Lung (tissue), 11 donors: ENCODE measurements at regions not wholly inside any gene's neighbourhood (a gene's known extent, or its start where the extent isn't known, plus 50 kb on each side); places are given as distances from the start of the nearest gene placed in this dataset.

Experiments
- ATAC-seq: fragments of 200-7000 bp; cut with Tn5 transposase; one replicate; pipeline ENCODE4 v1.9.1; 2020; ENCODE audit warnings: moderate number of reproducible peaks; ENCODE audit not compliant: insufficient read depth, low FRiP score
- DNase-seq, 3 donors: peaks; one replicate each; pipeline ENCODE4 v3.0.0-alpha.2; 2013 to 2017
- H3K27ac ChIP-seq, 2 donors: one replicate each; pipeline ENCODE4 v1.5.1; 2013; ENCODE audit warnings: mild to moderate bottlenecking in 2 of 2, moderate library complexity in 2 of 2, control low read depth in 1 of 2, inconsistent platforms in 1 of 2, low read depth in 1 of 2, low read length in 1 of 2
- H3K27me3 ChIP-seq, 3 donors: one replicate each; pipeline ENCODE4 v1.5.1; 2013; ENCODE audit warnings: low read length in 2 of 3; ENCODE audit not compliant: control insufficient read depth in 3 of 3, insufficient read depth in 3 of 3
- H3K36me3 ChIP-seq, 4 donors: one replicate each; pipeline ENCODE4 v1.5.1; 2013; ENCODE audit warnings: low read length in 4 of 4, mild to moderate bottlenecking in 1 of 4, moderate library complexity in 1 of 4; ENCODE audit not compliant: control insufficient read depth in 4 of 4, insufficient read depth in 4 of 4
- H3K4me1 ChIP-seq, 5 donors: one replicate each; pipeline ENCODE4 v1.5.1; 2013; ENCODE audit warnings: low read length in 5 of 5, mild to moderate bottlenecking in 2 of 5, moderate library complexity in 1 of 5; ENCODE audit not compliant: control insufficient read depth in 5 of 5, insufficient read depth in 5 of 5
- H3K4me3 ChIP-seq: one replicate; pipeline ENCODE4 v1.5.1; 2013; ENCODE audit warnings: mild to moderate bottlenecking, control low read depth, moderate library complexity
- H3K9ac ChIP-seq, 2 donors: one replicate each; pipeline ENCODE4 v1.5.1; 2013; ENCODE audit warnings: low read length in 2 of 2, control low read depth in 1 of 2; ENCODE audit not compliant: insufficient read depth in 1 of 2
- H3K9me3 ChIP-seq, 4 donors: one replicate each; pipeline ENCODE4 v1.5.1; 2013; ENCODE audit warnings: low read length in 3 of 4, mild to moderate bottlenecking in 1 of 4, moderate library complexity in 1 of 4; ENCODE audit not compliant: control insufficient read depth in 4 of 4, insufficient read depth in 3 of 4
- CTCF ChIP-seq: IDR thresholded peaks from 2 replicates; pipeline ENCODE4 v1.5.1; 2012; ENCODE audit warnings: mild to moderate bottlenecking; ENCODE audit errors: control extremely low read depth, extremely low read depth
- WGBS, 2 donors: extraction: QIAGEN DNeasy Blood & Tissue Kit; methylation state at CpG; one replicate each; pipeline ENCODE4 v1.1.7; 2013; 5-methylcytosine and 5-hydroxymethylcytosine counted together
- donor health status: control.
- donor health status: control.
- donor health status: Bipolar disorder and iron deficiency.
- donor health status: healthy.
- donor health status: DM: yes; HTN: yes; CAD: no.

GRCh38 chr12:63318933-63319332 lies 167.9 kb upstream of the AVPR1A start:
- Histone ChIP-seq H3K9ac (no peak overlapping the region), H3K4me3 (no peak overlapping the region), H3K27me3 (no peaks in the 10 kb centered on the region), H3K36me3 (no peaks in the 10 kb centered on the region), H3K4me1 (no peaks in the 10 kb centered on the region), H3K27ac (no peak overlapping the region), H3K9me3 (peaks cover 0 to 7% (median 0%) of the 10 kb centered on the region in 4 donors)
- ATAC-seq (no peak), DNase-seq (no peak)
- 57 to 72% methylated on average over 1 of the region's 1 CpG for WGBS, 2 donors
- no peak for TF ChIP-seq CTCF

GRCh38 chr12:63318313-63318712 lies 167.3 kb upstream of the AVPR1A start:
- TF ChIP-seq CTCF, result no peak
- DNase-seq (no peak), ATAC-seq (no peak)
- 89 to 94% methylated on average over 7 of the region's 7 CpGs for WGBS, 2 donors
- Histone ChIP-seq H3K4me3 (no peak overlapping the region), H3K27me3 (no peaks in the 10 kb centered on the region), H3K9ac (no peak overlapping the region), H3K36me3 (no peaks in the 10 kb centered on the region), H3K27ac (no peak overlapping the region), H3K4me1 (no peaks in the 10 kb centered on the region), H3K9me3 (peaks cover 0 to 7% (median 0%) of the 10 kb centered on the region in 4 donors)

- WGBS, 2 donors, result 88 to 94% methylated on average over 5 of the region's 5 CpGs
- Histone ChIP-seq H3K4me1 (no peaks in the 10 kb centered on the region), H3K9me3 (peaks cover 0 to 7% (median 0%) of the 10 kb centered on the region in 4 donors), H3K9ac (no peak overlapping the region), H3K36me3 (no peaks in the 10 kb centered on the region), H3K4me3 (no peak overlapping the region), H3K27me3 (no peaks in the 10 kb centered on the region), H3K27ac (no peak overlapping the region)
- ATAC-seq, result no peak
- TF ChIP-seq CTCF, result no peak
- DNase-seq, result no peak
These were observed 166.9 kb upstream of the AVPR1A start for GRCh38 chr12:63317880-63318279.

- DNase-seq, result no peak
- no peak for ATAC-seq
- H3K4me3 ChIP-seq, result no peak overlapping the region
- no peak overlapping the region for H3K27ac ChIP-seq
- no peak for TF ChIP-seq CTCF
- no peaks in the 10 kb centered on the region for H3K4me1 ChIP-seq
- no peaks in the 10 kb centered on the region for H3K27me3 ChIP-seq
- H3K9me3 ChIP-seq, result peaks cover 0 to 7% (median 0%) of the 10 kb centered on the region in 4 donors
- no peaks in the 10 kb centered on the region for H3K36me3 ChIP-seq
- WGBS, 2 donors, result 84 to 92% methylated on average over 9 of the region's 9 CpGs
- no peak overlapping the region for H3K9ac ChIP-seq
These were observed 166.4 kb upstream of the AVPR1A start for GRCh38 chr12:63317286-63317846.
